ENCODE measurements at regions not wholly inside any gene's neighbourhood (a gene's known extent, or its start where the extent isn't known, plus 50 kb on each side); places are given as distances from the start of the nearest gene placed in this dataset.

DNA sequence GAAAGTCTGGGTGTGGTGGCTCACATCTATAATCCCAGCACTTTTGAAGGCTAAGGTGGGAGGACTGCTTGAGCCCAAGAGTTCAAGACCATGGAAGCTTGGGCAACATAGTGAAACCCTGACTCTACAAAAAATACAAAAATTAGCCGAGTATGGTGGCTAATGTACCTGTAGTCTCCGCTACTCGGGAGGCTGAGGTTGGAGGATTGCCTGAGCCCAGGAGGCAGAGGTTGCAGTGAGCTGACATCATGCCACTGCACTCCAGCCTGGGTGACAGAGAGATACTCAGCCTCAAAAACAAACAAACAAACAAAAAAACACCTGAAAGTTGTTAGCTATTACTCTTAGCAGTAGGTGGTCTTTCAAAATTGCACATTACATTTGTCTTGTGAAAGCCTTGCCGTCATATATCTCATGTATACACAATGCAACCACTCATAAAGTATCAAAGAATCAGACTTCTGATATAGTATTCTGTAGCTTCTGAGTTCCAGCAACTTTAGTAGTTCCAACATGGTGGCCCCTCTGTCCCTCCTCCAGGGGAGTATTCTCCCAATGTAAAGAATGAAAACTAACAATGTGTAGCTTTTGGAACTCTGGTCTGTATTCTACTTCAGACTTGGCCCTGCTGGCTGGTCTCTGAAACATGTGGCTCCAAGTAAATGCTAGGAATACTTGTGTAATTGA is 101.5 kb downstream of the ZNF92 start:
- TF ChIP-seq CREM (IDR thresholded peaks at IDR 0.05; ENCODE audit: low read depth) (no peak), SIN3A (IDR thresholded peaks at IDR 0.05; ENCODE audit: borderline replicate concordance in 2 of 2, control insufficient read depth in 1 of 2, low read depth in 2 of 2, low read length in 2 of 2) (no peak), CEBPB (tag; IDR thresholded peaks at IDR 0.05) (no peak), ZNF77 (CRISPR knock-in tag; IDR thresholded peaks at IDR 0.05) (no peak)
- TF ChIP-seq, protein P1, sequence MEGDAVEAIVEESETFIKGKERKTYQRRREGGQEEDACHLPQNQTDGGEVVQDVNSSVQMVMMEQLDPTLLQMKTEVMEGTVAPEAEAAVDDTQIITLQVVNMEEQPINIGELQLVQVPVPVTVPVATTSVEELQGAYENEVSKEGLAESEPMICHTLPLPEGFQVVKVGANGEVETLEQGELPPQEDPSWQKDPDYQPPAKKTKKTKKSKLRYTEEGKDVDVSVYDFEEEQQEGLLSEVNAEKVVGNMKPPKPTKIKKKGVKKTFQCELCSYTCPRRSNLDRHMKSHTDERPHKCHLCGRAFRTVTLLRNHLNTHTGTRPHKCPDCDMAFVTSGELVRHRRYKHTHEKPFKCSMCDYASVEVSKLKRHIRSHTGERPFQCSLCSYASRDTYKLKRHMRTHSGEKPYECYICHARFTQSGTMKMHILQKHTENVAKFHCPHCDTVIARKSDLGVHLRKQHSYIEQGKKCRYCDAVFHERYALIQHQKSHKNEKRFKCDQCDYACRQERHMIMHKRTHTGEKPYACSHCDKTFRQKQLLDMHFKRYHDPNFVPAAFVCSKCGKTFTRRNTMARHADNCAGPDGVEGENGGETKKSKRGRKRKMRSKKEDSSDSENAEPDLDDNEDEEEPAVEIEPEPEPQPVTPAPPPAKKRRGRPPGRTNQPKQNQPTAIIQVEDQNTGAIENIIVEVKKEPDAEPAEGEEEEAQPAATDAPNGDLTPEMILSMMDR (IDR thresholded peaks at IDR 0.05 in 2 of 3, conservative IDR thresholded peaks at IDR 0.05 in 1 of 3; ENCODE audit: insufficient read depth in 2 of 3, low read depth in 1 of 3, low read length in 3 of 3) = no peak

Measured in K562 (cell line).